Lower lobe of right lung (tissue), 2 donors: ENCODE measurements at regions not wholly inside any gene's neighbourhood (a gene's known extent, or its start where the extent isn't known, plus 50 kb on each side); places are given as distances from the start of the nearest gene placed in this dataset.

Experiments
- ATAC-seq, 2 donors: fragments of 200-7000 bp; cut with Tn5 transposase; one replicate each; pipeline ENCODE4 v1.9.1; 2020 to 2022; ENCODE audit warnings: mild to moderate bottlenecking in 2 of 2, moderate library complexity in 2 of 2
- DNase-seq: peaks from one replicate; pipeline ENCODE4 v3.0.0-alpha.2; 2020
- H3K27ac ChIP-seq: fragments of 200-600 bp; one replicate; pipeline ENCODE4 v1.8.0; 2022
- H3K27me3 ChIP-seq: fragments of 200-600 bp; one replicate; pipeline ENCODE4 v1.8.0; 2022; ENCODE audit warnings: low read depth
- H3K36me3 ChIP-seq: fragments of 200-600 bp; one replicate; pipeline ENCODE4 v1.8.0; 2022; ENCODE audit warnings: mild to moderate bottlenecking
- H3K4me1 ChIP-seq: fragments of 200-600 bp; one replicate; pipeline ENCODE4 v1.8.0; 2022
- H3K4me3 ChIP-seq: fragments of 200-600 bp; one replicate; pipeline ENCODE4 v1.8.0; 2022; ENCODE audit warnings: mild to moderate bottlenecking
- H3K9me3 ChIP-seq: fragments of 200-600 bp; one replicate; pipeline ENCODE4 v1.8.0; 2022
- CTCF ChIP-seq: fragments of 200-600 bp; IDR thresholded peaks from one replicate; pipeline ENCODE4 v1.8.0; 2022; ENCODE audit warnings: antibody characterized with exemption, mild to moderate bottlenecking
- intact Hi-C: fragments of 100-400 bp; cut with DNase I; formaldehyde crosslinking; loops from one replicate; pipeline ENCODE4 v1.11.0; 2022
- donor health status: DM: no; HTN: yes; CAD: no; lungs with severe emphysema.

GRCh38 chr15:81858586-81858985 lies 187.2 kb downstream of the MEX3B start:
- no peaks in the 10 kb centered on the region for H3K9me3 ChIP-seq
- H3K27ac ChIP-seq = no peak overlapping the region
- H3K36me3 ChIP-seq = no peaks in the 10 kb centered on the region
- intact Hi-C loops = no loop called here
- ATAC-seq = no peak
- H3K27me3 ChIP-seq = no peaks in the 10 kb centered on the region
- TF ChIP-seq CTCF = no peak
- DNase-seq = no peak
- H3K4me3 ChIP-seq = no peak overlapping the region
- H3K4me1 ChIP-seq = no peaks in the 10 kb centered on the region

DNA sequence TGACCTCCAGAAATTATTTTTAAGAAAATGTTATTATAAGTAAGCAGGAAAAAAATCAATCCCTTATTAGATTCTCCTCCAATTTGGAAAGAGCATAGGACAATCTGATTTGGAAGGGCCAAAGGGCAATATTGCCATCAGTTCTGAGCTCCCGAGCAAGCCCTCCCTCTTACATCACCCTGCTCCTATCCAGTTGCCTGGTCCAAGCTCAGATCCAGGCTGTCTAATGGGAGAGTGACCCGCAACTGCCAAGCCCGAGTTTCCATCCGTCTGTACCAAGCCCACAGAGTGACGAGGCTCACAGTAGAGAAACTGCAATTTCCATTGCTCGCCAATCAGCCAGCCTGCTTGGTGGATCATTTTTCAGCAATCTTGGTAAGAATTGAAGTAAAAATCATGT lies 187.7 kb downstream of the MEX3B start:
- ATAC-seq (no peak), DNase-seq (no peak)
- Histone ChIP-seq H3K4me3 (no peak overlapping the region), H3K36me3 (no peaks in the 10 kb centered on the region), H3K9me3 (no peaks in the 10 kb centered on the region), H3K27me3 (no peaks in the 10 kb centered on the region), H3K27ac (no peak overlapping the region), H3K4me1 (no peaks in the 10 kb centered on the region)
- intact Hi-C loops = no loop called here
- TF ChIP-seq CTCF = no peak

DNA sequence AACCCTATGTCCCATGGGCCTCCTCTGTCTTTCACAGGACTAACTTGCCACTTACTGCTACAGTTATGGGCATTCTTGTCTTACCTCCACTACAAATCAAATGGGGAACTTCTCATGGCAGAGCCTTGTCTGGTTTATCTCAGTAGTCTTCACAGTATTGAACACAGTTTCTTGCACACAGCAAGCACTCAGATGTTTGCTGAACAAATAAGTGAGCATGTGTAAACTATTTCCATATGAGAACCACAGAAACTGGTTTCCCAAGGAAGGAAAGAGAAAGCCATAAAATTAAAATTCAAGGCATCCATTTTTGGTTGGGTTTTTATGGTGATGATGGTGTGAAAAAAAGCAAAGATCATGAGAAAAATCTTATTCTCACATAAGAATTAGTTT lies 189.2 kb downstream of the MEX3B start:
- H3K9me3 ChIP-seq = no peaks in the 10 kb centered on the region
- TF ChIP-seq CTCF = no peak
- ATAC-seq (no peak), DNase-seq (no peak)
- no peak overlapping the region for H3K27ac ChIP-seq
- H3K4me1 ChIP-seq = no peaks in the 10 kb centered on the region
- no peak overlapping the region for H3K4me3 ChIP-seq
- intact Hi-C loops = no loop called here
- H3K36me3 ChIP-seq = no peaks in the 10 kb centered on the region
- no peaks in the 10 kb centered on the region for H3K27me3 ChIP-seq

GRCh38 chr15:81856001-81856633 lies 189.7 kb downstream of the MEX3B start:
- Histone ChIP-seq H3K36me3 (no peaks in the 10 kb centered on the region), H3K27ac (no peak overlapping the region), H3K4me1 (no peaks in the 10 kb centered on the region), H3K27me3 (no peaks in the 10 kb centered on the region), H3K4me3 (no peak overlapping the region), H3K9me3 (no peaks in the 10 kb centered on the region)
- TF ChIP-seq CTCF = no peak
- no peak for DNase-seq
- no peak for ATAC-seq
- intact Hi-C loops = no loop called here

DNA sequence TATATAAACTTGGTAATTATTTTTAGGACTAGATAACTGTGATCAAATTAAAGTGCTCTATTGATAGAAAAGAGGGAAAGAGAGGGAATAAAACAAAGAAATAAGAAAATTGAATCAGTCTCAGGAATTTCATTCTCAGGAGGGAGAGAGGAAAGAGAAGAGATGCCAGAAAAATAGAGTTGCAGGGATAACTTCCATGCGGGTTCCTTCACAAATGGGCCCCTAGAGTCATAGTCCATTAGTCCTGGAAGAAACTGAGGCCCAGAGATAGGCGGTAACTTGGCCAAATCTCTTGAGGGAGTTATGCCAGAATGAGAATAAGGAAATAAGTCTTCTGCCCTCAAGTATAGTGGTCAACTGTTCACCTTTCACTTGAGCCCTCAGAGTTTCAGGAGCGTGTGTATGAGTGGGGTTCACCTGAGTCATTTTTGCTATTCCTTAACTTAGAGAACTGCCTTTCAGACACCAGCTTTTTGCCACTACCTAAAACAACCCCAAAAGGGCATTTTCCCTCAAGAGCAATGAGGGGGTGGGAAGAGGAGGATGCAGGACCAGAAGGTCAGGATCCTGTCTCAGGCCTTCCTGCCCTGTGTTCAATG lies 192.6 kb downstream of the MEX3B start:
- Histone ChIP-seq H3K4me3 (no peak overlapping the region), H3K27me3 (no peaks in the 10 kb centered on the region), H3K27ac (no peak overlapping the region), H3K36me3 (no peaks in the 10 kb centered on the region), H3K4me1 (no peaks in the 10 kb centered on the region), H3K9me3 (no peaks in the 10 kb centered on the region)
- TF ChIP-seq CTCF = no peak
- intact Hi-C loops = no loop called here
- ATAC-seq (no peak), DNase-seq (no peak)
